ENCODE measurements at regions not wholly inside any gene's neighbourhood (a gene's known extent, or its start where the extent isn't known, plus 50 kb on each side); places are given as distances from the start of the nearest gene placed in this dataset.

GRCh38 chr6:40037271-40037670, 103.0 kb upstream of the MOCS1 start:
- Histone ChIP-seq H3K27me3 (ENCODE audit: control insufficient read depth, insufficient read depth, low read length) (no peaks in the 10 kb centered on the region), H3K79me2 (no peaks in the 10 kb centered on the region)

GRCh38 chr6:40036186-40036585, 101.9 kb upstream of the MOCS1 start:
- no peaks in the 10 kb centered on the region for H3K4me1 ChIP-seq
- no peak overlapping the region for H2AFZ ChIP-seq
- H3K4me3 ChIP-seq (ENCODE audit: low read depth, low read length), result no peak overlapping the region
- H3K4me2 ChIP-seq (ENCODE audit: low read length), result no peak overlapping the region
- H3K79me2 ChIP-seq, result no peaks in the 10 kb centered on the region
- H3K9ac ChIP-seq, result no peak overlapping the region
- no peaks in the 10 kb centered on the region for H3K36me3 ChIP-seq (ENCODE audit: control insufficient read depth, insufficient read depth, low read length)
- H3K27ac ChIP-seq, result no peak overlapping the region
- H3K27me3 ChIP-seq (ENCODE audit: control insufficient read depth, insufficient read depth, low read length), result no peaks in the 10 kb centered on the region
- no peaks in the 10 kb centered on the region for H3K9me3 ChIP-seq (ENCODE audit: control insufficient read depth, low read length)
- TF ChIP-seq, protein P1, sequence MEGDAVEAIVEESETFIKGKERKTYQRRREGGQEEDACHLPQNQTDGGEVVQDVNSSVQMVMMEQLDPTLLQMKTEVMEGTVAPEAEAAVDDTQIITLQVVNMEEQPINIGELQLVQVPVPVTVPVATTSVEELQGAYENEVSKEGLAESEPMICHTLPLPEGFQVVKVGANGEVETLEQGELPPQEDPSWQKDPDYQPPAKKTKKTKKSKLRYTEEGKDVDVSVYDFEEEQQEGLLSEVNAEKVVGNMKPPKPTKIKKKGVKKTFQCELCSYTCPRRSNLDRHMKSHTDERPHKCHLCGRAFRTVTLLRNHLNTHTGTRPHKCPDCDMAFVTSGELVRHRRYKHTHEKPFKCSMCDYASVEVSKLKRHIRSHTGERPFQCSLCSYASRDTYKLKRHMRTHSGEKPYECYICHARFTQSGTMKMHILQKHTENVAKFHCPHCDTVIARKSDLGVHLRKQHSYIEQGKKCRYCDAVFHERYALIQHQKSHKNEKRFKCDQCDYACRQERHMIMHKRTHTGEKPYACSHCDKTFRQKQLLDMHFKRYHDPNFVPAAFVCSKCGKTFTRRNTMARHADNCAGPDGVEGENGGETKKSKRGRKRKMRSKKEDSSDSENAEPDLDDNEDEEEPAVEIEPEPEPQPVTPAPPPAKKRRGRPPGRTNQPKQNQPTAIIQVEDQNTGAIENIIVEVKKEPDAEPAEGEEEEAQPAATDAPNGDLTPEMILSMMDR (IDR thresholded peaks at IDR 0.05), result no peak

More at GRCh38 chr6:40037271-40037670, 103.0 kb upstream of the MOCS1 start:
- H3K36me3 ChIP-seq (ENCODE audit: control insufficient read depth, insufficient read depth, low read length), result no peaks in the 10 kb centered on the region
- no peak overlapping the region for H3K4me2 ChIP-seq (ENCODE audit: low read length)
- no peak overlapping the region for H3K27ac ChIP-seq
- TF ChIP-seq, protein P1 (IDR thresholded peaks at IDR 0.05), result no peak
- no peak overlapping the region for H3K4me3 ChIP-seq (ENCODE audit: low read depth, low read length)
- peaks cover 3% of the 10 kb centered on the region for H3K9me3 ChIP-seq (ENCODE audit: control insufficient read depth, low read length)
- H3K4me1 ChIP-seq, result no peaks in the 10 kb centered on the region
- H3K9ac ChIP-seq, result no peak overlapping the region
- H2AFZ ChIP-seq, result no peak overlapping the region

DNA sequence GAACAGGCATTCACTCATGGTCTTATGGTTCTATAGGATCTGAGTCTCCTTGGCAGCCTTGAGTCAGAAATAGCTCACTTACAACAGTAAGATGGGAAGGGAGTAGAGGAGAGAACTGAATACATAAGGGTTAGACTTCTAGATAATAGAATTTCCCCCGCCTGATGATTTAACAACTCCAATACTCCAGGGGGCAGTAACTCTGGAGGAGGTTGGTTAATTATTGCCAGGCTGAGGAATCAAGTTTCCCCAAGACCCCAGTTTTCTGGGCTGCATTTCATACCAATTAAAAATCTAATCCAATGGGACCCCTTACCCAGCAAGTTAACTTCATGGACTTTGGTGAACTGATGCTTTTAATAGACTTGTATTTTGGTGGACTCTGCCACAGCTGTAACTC, 94.2 kb upstream of the MOCS1 start:
- Histone ChIP-seq H3K27ac (no peak overlapping the region), H2AFZ (no peak overlapping the region), H3K36me3 (ENCODE audit: control insufficient read depth, insufficient read depth, low read length) (no peaks in the 10 kb centered on the region), H3K9me3 (ENCODE audit: control insufficient read depth, low read length) (no peaks in the 10 kb centered on the region), H3K4me3 (ENCODE audit: low read depth, low read length) (no peak overlapping the region), H3K27me3 (ENCODE audit: control insufficient read depth, insufficient read depth, low read length) (no peaks in the 10 kb centered on the region), H3K79me2 (no peaks in the 10 kb centered on the region), H3K4me2 (ENCODE audit: low read length) (no peak overlapping the region), H3K4me1 (no peaks in the 10 kb centered on the region), H3K9ac (no peak overlapping the region)
- TF ChIP-seq, protein P1 (IDR thresholded peaks at IDR 0.05), result no peak

GRCh38 chr6:40022867-40023266, 88.6 kb upstream of the MOCS1 start:
- H2AFZ ChIP-seq, result no peak overlapping the region
- H3K9ac ChIP-seq, result no peak overlapping the region
- H3K36me3 ChIP-seq (ENCODE audit: control insufficient read depth, insufficient read depth, low read length), result no peaks in the 10 kb centered on the region
- no peaks in the 10 kb centered on the region for H3K79me2 ChIP-seq
- H3K27ac ChIP-seq, result no peak overlapping the region
- H3K4me1 ChIP-seq, result no peaks in the 10 kb centered on the region
- H3K4me3 ChIP-seq (ENCODE audit: low read depth, low read length), result no peak overlapping the region
- H3K4me2 ChIP-seq (ENCODE audit: low read length), result no peak overlapping the region
- H3K27me3 ChIP-seq (ENCODE audit: control insufficient read depth, insufficient read depth, low read length), result no peaks in the 10 kb centered on the region
- H3K9me3 ChIP-seq (ENCODE audit: control insufficient read depth, low read length), result no peaks in the 10 kb centered on the region
- TF ChIP-seq, protein P1 (IDR thresholded peaks at IDR 0.05), result no peak

DNA sequence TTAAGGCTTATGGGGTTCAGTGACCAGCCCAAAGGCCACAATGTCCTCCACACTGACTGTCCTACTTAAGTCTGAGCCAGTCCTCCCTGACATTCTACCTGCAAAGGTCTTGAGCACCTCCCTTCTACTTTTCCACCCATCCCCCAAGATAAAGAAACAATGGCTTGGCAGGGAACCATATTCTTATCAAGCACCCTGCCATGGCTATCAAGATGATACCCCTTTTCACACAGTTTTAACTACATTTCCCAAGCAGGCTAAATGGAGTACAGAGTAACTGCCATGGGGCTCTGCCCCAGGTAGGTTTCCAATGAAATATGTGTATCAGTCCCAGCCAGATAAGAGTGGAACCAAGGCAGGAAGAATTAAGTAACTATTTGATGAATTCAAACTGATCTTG, 85.9 kb upstream of the MOCS1 start:
- Histone ChIP-seq H3K4me1 (no peaks in the 10 kb centered on the region), H3K36me3 (ENCODE audit: control insufficient read depth, insufficient read depth, low read length) (no peaks in the 10 kb centered on the region), H3K4me2 (ENCODE audit: low read length) (no peak overlapping the region), H3K4me3 (ENCODE audit: low read depth, low read length) (no peak overlapping the region), H2AFZ (no peak overlapping the region), H3K27me3 (ENCODE audit: control insufficient read depth, insufficient read depth, low read length) (no peaks in the 10 kb centered on the region), H3K79me2 (no peaks in the 10 kb centered on the region), H3K9ac (no peak overlapping the region), H3K27ac (no peak overlapping the region), H3K9me3 (ENCODE audit: control insufficient read depth, low read length) (no peaks in the 10 kb centered on the region)
- TF ChIP-seq, protein P1 (IDR thresholded peaks at IDR 0.05), result no peak

Measured in parathyroid adenoma (tissue), 2 donors.